Endothelial cell of umbilical vein (primary cell): ENCODE measurements at regions not wholly inside any gene's neighbourhood (a gene's known extent, or its start where the extent isn't known, plus 50 kb on each side); places are given as distances from the start of the nearest gene placed in this dataset.

Experiments
- BruUV-seq: library from RNA; stranded (reverse); fragments of 400-500 nt; replicated peaks from 2 replicates; lab custom pipeline; 2021; lab: Mats Ljungman, UMichigan
- CTCF ChIA-PET: fragments of 300-600, 350-600 bp; sonication (Branson Sonifier 250); formaldehyde crosslinking; loops from one replicate; lab custom pipeline; 2021; ENCODE audit warnings: antibody characterized with exemption, inconsistent platforms; lab: Charles Lee
- POLR2A ChIA-PET: fragments of 300-600, 350-600 bp; sonication (Branson Sonifier 250); formaldehyde crosslinking; loops from one replicate; lab custom pipeline; 2021; ENCODE audit warnings: antibody characterized with exemption, inconsistent platforms; lab: Charles Lee
- DNase-seq: peaks from one replicate; pipeline ENCODE4 v3.0.0-alpha.2; 2011; ENCODE audit warnings: low read depth, low spot score
- FAIRE-seq: peaks from 2 replicates; lab custom pipeline; 2011; peaks lifted over from hg19 to GRCh38; lab: Jason Lieb, UNC
- H2AFZ ChIP-seq: 2 replicates; pipeline ENCODE4 v1.6.0; 2012; ENCODE audit warnings: low read depth, low read length, control low read depth, inconsistent platforms
- H3K27ac ChIP-seq: 2 replicates; pipeline ENCODE4 v1.5.1; 2011; ENCODE audit warnings: low read depth, mild to moderate bottlenecking, control low read depth, low read length, moderate library complexity; ENCODE audit not compliant: insufficient read depth
- H3K27me3 ChIP-seq, 2 experiments: 2 replicates each; pipeline versions ENCODE4 v1.6.0 to v1.6.1; 2011; ENCODE audit warnings: low read length in 2 of 2, mixed read lengths in 1 of 2; ENCODE audit not compliant: control insufficient read depth in 2 of 2, insufficient read depth in 2 of 2
- H3K36me3 ChIP-seq, 2 experiments: 2 replicates in 1 of 2; 3 replicates in 1 of 2; pipeline ENCODE4 v1.5.1; 2011; ENCODE audit warnings: low read length in 2 of 2, mild to moderate bottlenecking in 1 of 2, moderate library complexity in 1 of 2; ENCODE audit not compliant: control insufficient read depth in 2 of 2, insufficient read depth in 2 of 2; ENCODE audit errors: extremely low read depth in 1 of 2
- H3K4me1 ChIP-seq: 3 replicates; pipeline ENCODE4 v1.5.1; 2011; ENCODE audit warnings: mild to moderate bottlenecking, low read length; ENCODE audit not compliant: control insufficient read depth, insufficient read depth; ENCODE audit errors: extremely low read depth
- H3K4me2 ChIP-seq: 2 replicates; pipeline ENCODE4 v1.6.1; 2011; ENCODE audit warnings: low read length, control low read depth, mixed read lengths; ENCODE audit not compliant: insufficient read depth
- H3K4me3 ChIP-seq, 3 experiments: fragments of 200-600 bp in 1 of 3; sonication (generic), shearing (Covaris generic) in 1 of 3; replicated peaks in 1 of 3; 2 replicates each; pipeline ENCODE4 v1.5.1; 2011 to 2016; ENCODE audit warnings: control low read depth in 3 of 3, low read length in 3 of 3, mild to moderate bottlenecking in 2 of 3, inconsistent platforms in 1 of 3, low read depth in 1 of 3, moderate library complexity in 1 of 3; ENCODE audit not compliant: insufficient read depth in 1 of 3
- H3K79me2 ChIP-seq: 2 replicates; pipeline ENCODE4 v1.6.0; 2012; ENCODE audit warnings: low read length, inconsistent platforms; ENCODE audit not compliant: control insufficient read depth, insufficient read depth
- H3K9ac ChIP-seq: replicated peaks from 2 replicates; pipeline ENCODE3; 2011; ENCODE audit warnings: low read length, control low read depth; ENCODE audit not compliant: insufficient read depth; ENCODE audit errors: extremely low read depth
- H3K9me1 ChIP-seq: replicated peaks from 3 replicates; pipeline ENCODE4 v1.6.0; 2011; ENCODE audit warnings: mild to moderate bottlenecking, low read length; ENCODE audit not compliant: control insufficient read depth, insufficient read depth; ENCODE audit errors: extremely low read depth
- H3K9me3 ChIP-seq: replicated peaks from 2 replicates; pipeline ENCODE4 v1.5.1; 2012; ENCODE audit warnings: low read length, inconsistent platforms; ENCODE audit not compliant: control insufficient read depth, insufficient read depth
- H4K20me1 ChIP-seq: replicated peaks from 2 replicates; pipeline ENCODE3; 2011; ENCODE audit warnings: mild to moderate bottlenecking, low read length; ENCODE audit not compliant: control insufficient read depth, insufficient read depth; ENCODE audit errors: extremely low read depth
- EZH2 ChIP-seq: IDR thresholded peaks from 2 replicates; pipeline ENCODE4 v1.6.1; 2012; ENCODE audit warnings: borderline replicate concordance, low read depth, mild to moderate bottlenecking, moderate library complexity, low read length, inconsistent platforms; ENCODE audit not compliant: severe bottlenecking
- FOS ChIP-seq: IDR thresholded peaks from 2 replicates; pipeline ENCODE4 v1.6.1; 2011; ENCODE audit warnings: mild to moderate bottlenecking, low read length, moderate library complexity, borderline replicate concordance; ENCODE audit not compliant: insufficient read depth
- GATA2 ChIP-seq: IDR thresholded peaks from 2 replicates; pipeline ENCODE4 v1.7.0; 2011; ENCODE audit warnings: low read depth, mild to moderate bottlenecking, moderate library complexity, mixed read lengths, low read length; ENCODE audit not compliant: insufficient read length, insufficient read depth
- JUN ChIP-seq: IDR thresholded peaks from 2 replicates; pipeline ENCODE4 v1.6.1; 2011; ENCODE audit warnings: borderline replicate concordance, low read depth; ENCODE audit not compliant: insufficient read length, insufficient read depth
- MAX ChIP-seq: IDR thresholded peaks from 2 replicates; pipeline ENCODE4 v1.6.1; 2011; ENCODE audit not compliant: insufficient read depth, insufficient read length
- MYC ChIP-seq: IDR thresholded peaks from one replicate; pipeline ENCODE4 v1.6.1; 2011; ENCODE audit warnings: mild to moderate bottlenecking, low read depth, low read length
- POLR2A ChIP-seq: IDR thresholded peaks from 2 replicates; pipeline ENCODE4 v1.6.1; 2012; ENCODE audit warnings: low read depth, mild to moderate bottlenecking, control low read depth, low read length
- POLR2AphosphoS5 ChIP-seq: IDR thresholded peaks from 2 replicates; pipeline ENCODE4 v1.6.1; 2012; ENCODE audit warnings: low read depth, mild to moderate bottlenecking, control low read depth, low read length, moderate library complexity; ENCODE audit not compliant: insufficient read depth
- dilution Hi-C: fragments of 300-500 bp; cut with MboI; formaldehyde crosslinking; loops from one replicate; pipeline ENCODE4 v1.15.0; 2019; ENCODE audit warnings: low sequenced_read_pairs; ENCODE audit not compliant: extremely low pct_ligation_motif_present
- intact Hi-C: fragments of 100-400 bp; cut with micrococcal nuclease; formaldehyde crosslinking; loops from one replicate; pipeline ENCODE4 v1.10.0; 2022
- TF ChIP-seq, protein P1 (sequence below), 2 donors: IDR thresholded peaks; 1 replicate in 1 of 2; 2 replicates in 1 of 2; pipeline ENCODE4 v1.5.1; 2011; ENCODE audit warnings: low read length in 2 of 2, mild to moderate bottlenecking in 2 of 2, moderate library complexity in 2 of 2, control low read depth in 1 of 2, inconsistent platforms in 1 of 2, low read depth in 1 of 2; ENCODE audit not compliant: insufficient read depth in 1 of 2; ENCODE audit errors: extremely low read depth in 1 of 2

- FAIRE-seq (no peak), DNase-seq (no peak)
- no peaks in the 10 kb centered on the region for H4K20me1 ChIP-seq
- H3K9me1 ChIP-seq, result no peaks in the 10 kb centered on the region
- TF ChIP-seq POLR2A, result no peak
- TF ChIP-seq, protein P1, sequence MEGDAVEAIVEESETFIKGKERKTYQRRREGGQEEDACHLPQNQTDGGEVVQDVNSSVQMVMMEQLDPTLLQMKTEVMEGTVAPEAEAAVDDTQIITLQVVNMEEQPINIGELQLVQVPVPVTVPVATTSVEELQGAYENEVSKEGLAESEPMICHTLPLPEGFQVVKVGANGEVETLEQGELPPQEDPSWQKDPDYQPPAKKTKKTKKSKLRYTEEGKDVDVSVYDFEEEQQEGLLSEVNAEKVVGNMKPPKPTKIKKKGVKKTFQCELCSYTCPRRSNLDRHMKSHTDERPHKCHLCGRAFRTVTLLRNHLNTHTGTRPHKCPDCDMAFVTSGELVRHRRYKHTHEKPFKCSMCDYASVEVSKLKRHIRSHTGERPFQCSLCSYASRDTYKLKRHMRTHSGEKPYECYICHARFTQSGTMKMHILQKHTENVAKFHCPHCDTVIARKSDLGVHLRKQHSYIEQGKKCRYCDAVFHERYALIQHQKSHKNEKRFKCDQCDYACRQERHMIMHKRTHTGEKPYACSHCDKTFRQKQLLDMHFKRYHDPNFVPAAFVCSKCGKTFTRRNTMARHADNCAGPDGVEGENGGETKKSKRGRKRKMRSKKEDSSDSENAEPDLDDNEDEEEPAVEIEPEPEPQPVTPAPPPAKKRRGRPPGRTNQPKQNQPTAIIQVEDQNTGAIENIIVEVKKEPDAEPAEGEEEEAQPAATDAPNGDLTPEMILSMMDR (IDR thresholded peaks at IDR 0.05; ENCODE audit: extremely low read depth in 1 of 2, insufficient read depth in 1 of 2, low read depth in 1 of 2, low read length in 2 of 2), result no peak
- no peak for TF ChIP-seq FOS
- no peak for TF ChIP-seq POLR2AphosphoS5
- no peak for TF ChIP-seq JUN
- TF ChIP-seq EZH2, result no peak
- no peak for TF ChIP-seq GATA2
- TF ChIP-seq MYC, result no peak
- no peak for TF ChIP-seq MAX
- H3K4me1 ChIP-seq, result no peaks in the 10 kb centered on the region
- H3K4me3 ChIP-seq, result no peak overlapping the region
- ChIA-PET CTCF (no interaction called here), POLR2A (no interaction called here)
- no peaks in the 10 kb centered on the region for H3K36me3 ChIP-seq
- H3K4me2 ChIP-seq, result no peak overlapping the region
- H3K79me2 ChIP-seq, result no peaks in the 10 kb centered on the region
- H3K27ac ChIP-seq, result no peak overlapping the region
- intact Hi-C loops (no loop called here), dilution Hi-C loops (no loop called here)
- no peak overlapping the region for H3K9ac ChIP-seq
- H3K9me3 ChIP-seq, result no peaks in the 10 kb centered on the region
- no TSS peak for BruUV-seq
- H3K27me3 ChIP-seq, result no peaks in the 10 kb centered on the region
- H2AFZ ChIP-seq, result no peak overlapping the region
Observed at GRCh38 chr3:154819491-154819890, 260.6 kb upstream of the MME start.
